Breast epithelium (tissue), 3 donors: ENCODE measurements at regions not wholly inside any gene's neighbourhood (a gene's known extent, or its start where the extent isn't known, plus 50 kb on each side); places are given as distances from the start of the nearest gene placed in this dataset.

Experiments used
- POLR2A ChIP-seq: fragments of 450-650 bp; IDR thresholded peaks from one replicate; pipeline ENCODE4 v1.6.1; 2016; ENCODE audit warnings: antibody characterized with exemption, mild to moderate bottlenecking, moderate library complexity
- TF ChIP-seq, protein P1 (sequence below), 3 donors: fragments of 450-650 bp; IDR thresholded peaks; one replicate each; pipeline ENCODE4 v1.5.1; 2016 to 2017; ENCODE audit warnings: antibody characterized with exemption in 3 of 3, mild to moderate bottlenecking in 3 of 3, moderate library complexity in 3 of 3

- TF ChIP-seq POLR2A, result no peak
- TF ChIP-seq, protein P1, sequence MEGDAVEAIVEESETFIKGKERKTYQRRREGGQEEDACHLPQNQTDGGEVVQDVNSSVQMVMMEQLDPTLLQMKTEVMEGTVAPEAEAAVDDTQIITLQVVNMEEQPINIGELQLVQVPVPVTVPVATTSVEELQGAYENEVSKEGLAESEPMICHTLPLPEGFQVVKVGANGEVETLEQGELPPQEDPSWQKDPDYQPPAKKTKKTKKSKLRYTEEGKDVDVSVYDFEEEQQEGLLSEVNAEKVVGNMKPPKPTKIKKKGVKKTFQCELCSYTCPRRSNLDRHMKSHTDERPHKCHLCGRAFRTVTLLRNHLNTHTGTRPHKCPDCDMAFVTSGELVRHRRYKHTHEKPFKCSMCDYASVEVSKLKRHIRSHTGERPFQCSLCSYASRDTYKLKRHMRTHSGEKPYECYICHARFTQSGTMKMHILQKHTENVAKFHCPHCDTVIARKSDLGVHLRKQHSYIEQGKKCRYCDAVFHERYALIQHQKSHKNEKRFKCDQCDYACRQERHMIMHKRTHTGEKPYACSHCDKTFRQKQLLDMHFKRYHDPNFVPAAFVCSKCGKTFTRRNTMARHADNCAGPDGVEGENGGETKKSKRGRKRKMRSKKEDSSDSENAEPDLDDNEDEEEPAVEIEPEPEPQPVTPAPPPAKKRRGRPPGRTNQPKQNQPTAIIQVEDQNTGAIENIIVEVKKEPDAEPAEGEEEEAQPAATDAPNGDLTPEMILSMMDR (IDR thresholded peaks at IDR 0.05), result no peak
Measured at GRCh38 chr3:35336601-35337000, 302.7 kb upstream of the ARPP21 start.
